ENCODE measurements at regions not wholly inside any gene's neighbourhood (a gene's known extent, or its start where the extent isn't known, plus 50 kb on each side); places are given as distances from the start of the nearest gene placed in this dataset.

DNA sequence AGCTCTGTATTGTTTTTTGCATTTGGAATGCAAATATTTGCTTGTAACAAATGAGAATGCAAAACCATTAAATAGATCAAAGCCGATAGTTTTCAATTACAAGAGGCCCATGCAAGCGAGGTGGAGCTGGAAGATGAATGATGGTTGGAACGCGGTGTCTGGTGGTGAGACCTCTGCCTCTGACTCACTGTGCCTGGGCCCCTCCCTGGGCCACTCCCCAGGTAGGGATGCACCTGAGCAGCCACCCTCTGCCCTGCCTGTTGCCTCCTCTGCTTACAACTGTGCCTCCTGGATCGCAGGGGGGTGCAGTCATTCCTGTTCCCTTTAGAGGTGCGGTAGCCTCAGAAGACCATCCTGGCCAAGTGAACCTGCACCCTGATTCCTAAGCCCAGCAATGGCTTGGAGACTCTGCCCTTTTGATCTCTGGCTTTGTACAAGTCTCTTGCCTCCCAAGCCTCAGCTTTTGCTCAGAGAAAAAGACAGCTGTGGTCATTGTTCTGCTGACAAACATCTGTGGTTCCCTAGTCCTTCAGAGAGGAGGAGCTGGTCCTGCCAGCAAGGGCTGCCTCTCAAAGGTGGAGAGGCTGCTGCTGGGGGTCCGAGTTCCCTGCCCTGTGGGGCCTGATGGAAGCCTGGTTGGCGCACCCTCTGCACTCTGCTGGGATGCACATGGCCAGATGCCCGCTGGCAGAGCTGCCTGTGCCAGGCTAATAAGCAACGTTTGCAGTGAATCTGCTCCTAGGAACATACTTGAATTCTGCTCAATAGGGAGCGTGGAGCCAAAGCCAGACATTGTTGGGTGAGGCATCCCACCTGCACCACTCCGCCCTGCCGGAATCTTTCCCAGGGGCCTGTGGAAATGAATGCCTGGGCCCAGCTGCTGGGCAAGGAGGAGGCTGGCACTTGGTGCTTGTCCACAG, 126.3 kb upstream of the TCERG1L start:
- TF ChIP-seq, protein P1, sequence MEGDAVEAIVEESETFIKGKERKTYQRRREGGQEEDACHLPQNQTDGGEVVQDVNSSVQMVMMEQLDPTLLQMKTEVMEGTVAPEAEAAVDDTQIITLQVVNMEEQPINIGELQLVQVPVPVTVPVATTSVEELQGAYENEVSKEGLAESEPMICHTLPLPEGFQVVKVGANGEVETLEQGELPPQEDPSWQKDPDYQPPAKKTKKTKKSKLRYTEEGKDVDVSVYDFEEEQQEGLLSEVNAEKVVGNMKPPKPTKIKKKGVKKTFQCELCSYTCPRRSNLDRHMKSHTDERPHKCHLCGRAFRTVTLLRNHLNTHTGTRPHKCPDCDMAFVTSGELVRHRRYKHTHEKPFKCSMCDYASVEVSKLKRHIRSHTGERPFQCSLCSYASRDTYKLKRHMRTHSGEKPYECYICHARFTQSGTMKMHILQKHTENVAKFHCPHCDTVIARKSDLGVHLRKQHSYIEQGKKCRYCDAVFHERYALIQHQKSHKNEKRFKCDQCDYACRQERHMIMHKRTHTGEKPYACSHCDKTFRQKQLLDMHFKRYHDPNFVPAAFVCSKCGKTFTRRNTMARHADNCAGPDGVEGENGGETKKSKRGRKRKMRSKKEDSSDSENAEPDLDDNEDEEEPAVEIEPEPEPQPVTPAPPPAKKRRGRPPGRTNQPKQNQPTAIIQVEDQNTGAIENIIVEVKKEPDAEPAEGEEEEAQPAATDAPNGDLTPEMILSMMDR (IDR thresholded peaks at IDR 0.05) = no peak
- TF ChIP-seq POLR2A (IDR thresholded peaks at IDR 0.05) (no peak), EP300 (IDR thresholded peaks at IDR 0.05) (no peak)
